CD4-positive, alpha-beta memory T cell (primary cell): ENCODE measurements at regions not wholly inside any gene's neighbourhood (a gene's known extent, or its start where the extent isn't known, plus 50 kb on each side); places are given as distances from the start of the nearest gene placed in this dataset.

Experiments
- CTCF ChIA-PET: fragments of 350-600 bp; sonication (Branson Sonifier 250); formaldehyde crosslinking; loops from one replicate; lab custom pipeline; 2021; ENCODE audit warnings: inconsistent platforms; ENCODE audit not compliant: partially characterized antibody; lab: Charles Lee
- POLR2A ChIA-PET: fragments of 350-600 bp; sonication (Branson Sonifier 250); formaldehyde crosslinking; loops from one replicate; lab custom pipeline; 2021; ENCODE audit not compliant: partially characterized antibody; lab: Charles Lee
- DNase-seq, 5 donors: peaks; one replicate each; pipeline versions ENCODE4 v3.0.0 to v3.0.0-alpha.2; 2020 to 2022; ENCODE audit warnings: mixed read lengths in 1 of 5
- H3K27ac ChIP-seq: one replicate; pipeline ENCODE4 v1.7.0; 2013; ENCODE audit warnings: low read depth, low read length
- H3K27me3 ChIP-seq: 2 replicates; pipeline ENCODE4 v1.7.0; 2013; ENCODE audit warnings: mild to moderate bottlenecking, low read length, moderate library complexity; ENCODE audit not compliant: insufficient read depth
- H3K36me3 ChIP-seq: 2 replicates; pipeline ENCODE4 v1.7.0; 2013; ENCODE audit warnings: mild to moderate bottlenecking, low read length, moderate library complexity; ENCODE audit not compliant: insufficient read depth
- H3K4me1 ChIP-seq: 2 replicates; pipeline ENCODE4 v1.7.0; 2013; ENCODE audit warnings: mild to moderate bottlenecking, low read length, moderate library complexity; ENCODE audit not compliant: insufficient read depth
- H3K4me3 ChIP-seq, 2 donors: one replicate each; pipeline ENCODE4 v1.7.0; 2013; ENCODE audit warnings: low read length in 2 of 2, mild to moderate bottlenecking in 1 of 2
- H3K9me3 ChIP-seq, 2 donors: one replicate each; pipeline ENCODE4 v1.7.0; 2013; ENCODE audit warnings: low read length in 2 of 2, control low read depth in 1 of 2; ENCODE audit not compliant: control insufficient read depth in 1 of 2
- H3K27ac Mint-ChIP-seq, 7 donors: one replicate each; pipeline ENCODE4 v1.8.0; 2020 to 2021; ENCODE audit warnings: mixed read lengths in 7 of 7, mild to moderate bottlenecking in 6 of 7, inconsistent platforms in 3 of 7, moderate library complexity in 3 of 7
- H3K27me3 Mint-ChIP-seq, 2 donors: one replicate each; pipeline ENCODE4 v1.8.0; 2020 to 2021; ENCODE audit warnings: mixed read lengths in 2 of 2
- H3K36me3 Mint-ChIP-seq, 2 donors: one replicate each; pipeline ENCODE4 v1.8.0; 2020 to 2021; ENCODE audit warnings: mixed read lengths in 2 of 2, inconsistent platforms in 1 of 2, mild to moderate bottlenecking in 1 of 2
- H3K4me1 Mint-ChIP-seq, 4 donors: one replicate each; pipeline ENCODE4 v1.8.0; 2020 to 2021; ENCODE audit warnings: mixed read lengths in 4 of 4, mild to moderate bottlenecking in 1 of 4
- H3K4me3 Mint-ChIP-seq, 8 donors: one replicate each; pipeline ENCODE4 v1.8.0; 2020 to 2021; ENCODE audit warnings: mixed read lengths in 8 of 8, mild to moderate bottlenecking in 7 of 8, moderate library complexity in 6 of 8, inconsistent platforms in 3 of 8
- H3K9me3 Mint-ChIP-seq, 8 donors: one replicate each; pipeline ENCODE4 v1.8.0; 2020 to 2021; ENCODE audit warnings: mixed read lengths in 8 of 8, mild to moderate bottlenecking in 5 of 8, inconsistent platforms in 3 of 8, moderate library complexity in 1 of 8
- intact Hi-C: fragments of 100-400 bp; cut with micrococcal nuclease; formaldehyde crosslinking; loops from one replicate; pipeline ENCODE4 v1.15.1; 2023

- Mint-ChIP-seq H3K27me3 (peaks cover 5 to 12% of the 10 kb centered on the region in 2 donors), H3K4me3 (no peak overlapping the region), H3K27ac (no peak overlapping the region), H3K4me1 (peaks cover 0 to 5% (median 0%) of the 10 kb centered on the region in 4 donors), H3K9me3 (no peaks in the 10 kb centered on the region), H3K36me3 (no peaks in the 10 kb centered on the region)
- no peak overlapping the region for H3K4me3 ChIP-seq
- no peak overlapping the region for H3K27ac ChIP-seq
- H3K27me3 ChIP-seq: peaks cover 5% of the 10 kb centered on the region
- H3K36me3 ChIP-seq: no peaks in the 10 kb centered on the region
- H3K9me3 ChIP-seq: no peaks in the 10 kb centered on the region
- no peak for DNase-seq
- intact Hi-C loops: no loop called here
- ChIA-PET CTCF (no interaction called here), POLR2A (no interaction called here)
- no peaks in the 10 kb centered on the region for H3K4me1 ChIP-seq
These were observed 111.6 kb upstream of the ERRFI1 start for GRCh38 chr1:8137481-8138244.

GRCh38 chr1:8136766-8137165 lies 110.7 kb upstream of the ERRFI1 start:
- Mint-ChIP-seq H3K4me3 (no peak overlapping the region), H3K9me3 (no peaks in the 10 kb centered on the region), H3K4me1 (peaks cover 0 to 5% (median 0%) of the 10 kb centered on the region in 4 donors), H3K27ac (peak overlapping the region in 1 of 7 donors; percentile 8), H3K27me3 (peaks cover 5 to 12% of the 10 kb centered on the region in 2 donors), H3K36me3 (no peaks in the 10 kb centered on the region)
- Histone ChIP-seq H3K36me3 (no peaks in the 10 kb centered on the region), H3K27ac (no peak overlapping the region), H3K4me3 (no peak overlapping the region), H3K27me3 (peaks cover 5% of the 10 kb centered on the region), H3K9me3 (no peaks in the 10 kb centered on the region), H3K4me1 (no peaks in the 10 kb centered on the region)
- ChIA-PET CTCF (interaction anchor here (1.3 kb wide), 1 partner anchor 24 kb away, joined by 3 read pairs; no protein-coding TSS in a partner anchor), POLR2A (interaction anchor here (1.8 kb wide), 1 partner anchor 16 kb away, joined by 9 read pairs; no protein-coding TSS in a partner anchor)
- no peak for DNase-seq
- intact Hi-C loops: no loop called here

GRCh38 chr1:8135250-8135649 lies 109.1 kb upstream of the ERRFI1 start:
- no peak overlapping the region for H3K4me3 ChIP-seq
- H3K27ac ChIP-seq: no peak overlapping the region
- H3K27me3 Mint-ChIP-seq: peaks cover 5 to 12% of the 10 kb centered on the region in 2 donors
- H3K27me3 ChIP-seq: peaks cover 5% of the 10 kb centered on the region
- H3K27ac Mint-ChIP-seq: no peak overlapping the region
- no peaks in the 10 kb centered on the region for H3K36me3 Mint-ChIP-seq
- intact Hi-C loops: no loop called here
- no peaks in the 10 kb centered on the region for H3K36me3 ChIP-seq
- ChIA-PET POLR2A (interaction anchor here (1.8 kb wide), 1 partner anchor 17 kb away, joined by 9 read pairs; no protein-coding TSS in a partner anchor), CTCF (no interaction called here)
- no peak overlapping the region for H3K4me3 Mint-ChIP-seq
- no peak for DNase-seq
- no peaks in the 10 kb centered on the region for H3K9me3 Mint-ChIP-seq
- H3K4me1 ChIP-seq: no peaks in the 10 kb centered on the region
- H3K9me3 ChIP-seq: no peaks in the 10 kb centered on the region
- H3K4me1 Mint-ChIP-seq: peaks cover 0 to 5% (median 0%) of the 10 kb centered on the region in 4 donors

GRCh38 chr1:8134546-8135235 lies 108.6 kb upstream of the ERRFI1 start:
- Mint-ChIP-seq H3K27ac (no peak overlapping the region), H3K27me3 (peaks cover 3 to 12% of the 10 kb centered on the region in 2 donors), H3K9me3 (no peaks in the 10 kb centered on the region), H3K36me3 (no peaks in the 10 kb centered on the region), H3K4me3 (no peak overlapping the region), H3K4me1 (peaks cover 0 to 5% (median 0%) of the 10 kb centered on the region in 4 donors)
- intact Hi-C loops: no loop called here
- Histone ChIP-seq H3K4me1 (no peaks in the 10 kb centered on the region), H3K9me3 (no peaks in the 10 kb centered on the region), H3K36me3 (no peaks in the 10 kb centered on the region), H3K27ac (no peak overlapping the region), H3K27me3 (peaks cover 5% of the 10 kb centered on the region), H3K4me3 (no peak overlapping the region)
- ChIA-PET CTCF (interaction anchor here (1.2 kb wide), 1 partner anchor 12 kb away, joined by 3 read pairs; no protein-coding TSS in a partner anchor), POLR2A (no interaction called here)
- DNase-seq: no peak

- H3K4me3 ChIP-seq: no peak overlapping the region
- no peak for DNase-seq
- CTCF ChIA-PET: interaction anchor here (1.1 to 1.2 kb wide), 2 partner anchors 13 to 183 kb away, joined by 3 read pairs; no protein-coding TSS in a partner anchor
- no peaks in the 10 kb centered on the region for H3K9me3 Mint-ChIP-seq
- H3K4me3 Mint-ChIP-seq: no peak overlapping the region
- POLR2A ChIA-PET: interaction anchor here (0.6 kb wide), 1 partner anchor 21 kb away, joined by 3 read pairs; no protein-coding TSS in a partner anchor
- peaks cover 0 to 5% (median 0%) of the 10 kb centered on the region in 4 donors for H3K4me1 Mint-ChIP-seq
- H3K9me3 ChIP-seq: no peaks in the 10 kb centered on the region
- no peak overlapping the region for H3K27ac ChIP-seq
- no peaks in the 10 kb centered on the region for H3K36me3 Mint-ChIP-seq
- peaks cover 5% of the 10 kb centered on the region for H3K27me3 ChIP-seq
- peaks cover 3 to 12% of the 10 kb centered on the region in 2 donors for H3K27me3 Mint-ChIP-seq
- H3K36me3 ChIP-seq: no peaks in the 10 kb centered on the region
- intact Hi-C loops: no loop called here
- H3K27ac Mint-ChIP-seq: no peak overlapping the region
- no peaks in the 10 kb centered on the region for H3K4me1 ChIP-seq
These were observed 107.7 kb upstream of the ERRFI1 start for GRCh38 chr1:8133657-8134430.

- no peak for DNase-seq
- Mint-ChIP-seq H3K4me1 (peaks cover 0 to 5% (median 0%) of the 10 kb centered on the region in 4 donors), H3K36me3 (no peaks in the 10 kb centered on the region), H3K27me3 (peaks cover 3 to 12% of the 10 kb centered on the region in 2 donors), H3K4me3 (no peak overlapping the region), H3K9me3 (no peaks in the 10 kb centered on the region), H3K27ac (peak overlapping the region in 1 of 7 donors; percentile 68)
- Histone ChIP-seq H3K4me3 (no peak overlapping the region), H3K27ac (no peak overlapping the region), H3K4me1 (no peaks in the 10 kb centered on the region), H3K27me3 (peaks cover 5% of the 10 kb centered on the region), H3K36me3 (no peaks in the 10 kb centered on the region), H3K9me3 (no peaks in the 10 kb centered on the region)
- intact Hi-C loops: no loop called here
- ChIA-PET POLR2A (no interaction called here), CTCF (interaction anchor here (1.1 to 1.2 kb wide), 2 partner anchors 14 to 183 kb away, joined by 3 read pairs; no protein-coding TSS in a partner anchor)
These were observed 107.1 kb upstream of the ERRFI1 start for GRCh38 chr1:8133190-8133589.
